ENCODE measurements at regions not wholly inside any gene's neighbourhood (a gene's known extent, or its start where the extent isn't known, plus 50 kb on each side); places are given as distances from the start of the nearest gene placed in this dataset.

DNA sequence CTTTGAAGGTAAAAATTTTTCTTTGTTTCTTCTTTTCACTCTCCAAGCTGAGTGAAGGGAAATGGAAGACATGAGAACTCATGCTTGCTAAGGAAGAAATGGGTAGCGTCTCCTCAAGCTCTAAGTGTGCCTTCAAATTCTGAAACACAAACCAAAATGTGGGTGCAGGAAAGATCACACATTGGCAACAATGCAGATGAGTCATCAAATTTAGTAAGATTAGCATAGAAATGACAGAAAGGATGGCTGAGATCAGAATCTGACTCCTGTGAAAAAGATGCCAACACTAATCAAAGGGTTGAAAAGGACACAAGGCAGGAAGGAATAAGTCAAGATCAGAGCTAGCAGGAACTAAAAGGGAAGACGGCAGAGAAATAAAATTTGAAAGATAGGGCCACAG is 61.1 kb upstream of the ZNF462 start:
- TF ChIP-seq CEBPB (IDR thresholded peaks at IDR 0.05), result no peak
- no peak for TF ChIP-seq TAF1 (IDR thresholded peaks at IDR 0.05; ENCODE audit: low read depth)
- no peak for TF ChIP-seq RAD21 (IDR thresholded peaks at IDR 0.05; ENCODE audit: low read depth)
- TF ChIP-seq, protein P1, sequence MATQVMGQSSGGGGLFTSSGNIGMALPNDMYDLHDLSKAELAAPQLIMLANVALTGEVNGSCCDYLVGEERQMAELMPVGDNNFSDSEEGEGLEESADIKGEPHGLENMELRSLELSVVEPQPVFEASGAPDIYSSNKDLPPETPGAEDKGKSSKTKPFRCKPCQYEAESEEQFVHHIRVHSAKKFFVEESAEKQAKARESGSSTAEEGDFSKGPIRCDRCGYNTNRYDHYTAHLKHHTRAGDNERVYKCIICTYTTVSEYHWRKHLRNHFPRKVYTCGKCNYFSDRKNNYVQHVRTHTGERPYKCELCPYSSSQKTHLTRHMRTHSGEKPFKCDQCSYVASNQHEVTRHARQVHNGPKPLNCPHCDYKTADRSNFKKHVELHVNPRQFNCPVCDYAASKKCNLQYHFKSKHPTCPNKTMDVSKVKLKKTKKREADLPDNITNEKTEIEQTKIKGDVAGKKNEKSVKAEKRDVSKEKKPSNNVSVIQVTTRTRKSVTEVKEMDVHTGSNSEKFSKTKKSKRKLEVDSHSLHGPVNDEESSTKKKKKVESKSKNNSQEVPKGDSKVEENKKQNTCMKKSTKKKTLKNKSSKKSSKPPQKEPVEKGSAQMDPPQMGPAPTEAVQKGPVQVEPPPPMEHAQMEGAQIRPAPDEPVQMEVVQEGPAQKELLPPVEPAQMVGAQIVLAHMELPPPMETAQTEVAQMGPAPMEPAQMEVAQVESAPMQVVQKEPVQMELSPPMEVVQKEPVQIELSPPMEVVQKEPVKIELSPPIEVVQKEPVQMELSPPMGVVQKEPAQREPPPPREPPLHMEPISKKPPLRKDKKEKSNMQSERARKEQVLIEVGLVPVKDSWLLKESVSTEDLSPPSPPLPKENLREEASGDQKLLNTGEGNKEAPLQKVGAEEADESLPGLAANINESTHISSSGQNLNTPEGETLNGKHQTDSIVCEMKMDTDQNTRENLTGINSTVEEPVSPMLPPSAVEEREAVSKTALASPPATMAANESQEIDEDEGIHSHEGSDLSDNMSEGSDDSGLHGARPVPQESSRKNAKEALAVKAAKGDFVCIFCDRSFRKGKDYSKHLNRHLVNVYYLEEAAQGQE (IDR thresholded peaks at IDR 0.05; ENCODE audit: low read depth), result no peak
- TF ChIP-seq EP300 (IDR thresholded peaks at IDR 0.05; ENCODE audit: borderline replicate concordance), result no peak
- TF ChIP-seq YY1 (IDR thresholded peaks at IDR 0.05; ENCODE audit: low read depth), result no peak
- TF ChIP-seq CREB1 (IDR thresholded peaks at IDR 0.05; ENCODE audit: low read depth), result no peak
- TF ChIP-seq TEAD4 (IDR thresholded peaks at IDR 0.05), result no peak
- TF ChIP-seq ZBTB7A (IDR thresholded peaks at IDR 0.05; ENCODE audit: low read depth), result no peak
- no peak for TF ChIP-seq NFIC (IDR thresholded peaks at IDR 0.05)
- TF ChIP-seq FOXM1 (IDR thresholded peaks at IDR 0.05; ENCODE audit: borderline replicate concordance, low read depth), result no peak
- TF ChIP-seq EGR1 (IDR thresholded peaks at IDR 0.05), result no peak
